Stimulated activated CD8-positive, alpha-beta memory T cell treated with anti-CD3 and anti-CD28 coated beads, Interleukin-15, amount 100 ng/mL, for 24 hours (primary cell): ENCODE measurements at regions not wholly inside any gene's neighbourhood (a gene's known extent, or its start where the extent isn't known, plus 50 kb on each side); places are given as distances from the start of the nearest gene placed in this dataset.
A peak's percentile ranks its signal among the peaks of the same experiment; 100 is the strongest.

Experiments
- DNase-seq: peaks from one replicate; pipeline ENCODE4 v3.0.0-alpha.2; 2020; ENCODE audit warnings: low read depth

GRCh38 chr1:29793653-29794348 lies 557.5 kb downstream of the PTPRU start:
- no peak for DNase-seq

GRCh38 chr1:29793101-29793546 lies 556.8 kb downstream of the PTPRU start:
- DNase-seq: peak; percentile 38

- DNase-seq: no peak
These were observed 553.6 kb downstream of the PTPRU start for GRCh38 chr1:29789910-29790247.

GRCh38 chr1:29789221-29789909 lies 553.0 kb downstream of the PTPRU start:
- DNase-seq: no peak

GRCh38 chr1:29786791-29787732 lies 550.7 kb downstream of the PTPRU start:
- no peak for DNase-seq

- DNase-seq: no peak
These were observed 549.9 kb downstream of the PTPRU start for GRCh38 chr1:29786195-29786594.

GRCh38 chr1:29785554-29785953 lies 549.2 kb downstream of the PTPRU start:
- DNase-seq: no peak

GRCh38 chr1:29785137-29785527 lies 548.8 kb downstream of the PTPRU start:
- no peak for DNase-seq

- DNase-seq: no peak
These were observed 548.2 kb downstream of the PTPRU start for GRCh38 chr1:29784276-29785136.

- no peak for DNase-seq
These were observed 547.4 kb downstream of the PTPRU start for GRCh38 chr1:29783508-29784275.

- no peak for DNase-seq
These were observed 546.7 kb downstream of the PTPRU start for GRCh38 chr1:29782846-29783507.

GRCh38 chr1:29779146-29779545 lies 542.8 kb downstream of the PTPRU start:
- no peak for DNase-seq

- no peak for DNase-seq
These were observed 541.2 kb downstream of the PTPRU start for GRCh38 chr1:29777522-29777921.

GRCh38 chr1:29774355-29774754 lies 538.0 kb downstream of the PTPRU start:
- no peak for DNase-seq

- DNase-seq: no peak
These were observed 536.3 kb downstream of the PTPRU start for GRCh38 chr1:29772584-29773100.

- DNase-seq: no peak
These were observed 531.6 kb downstream of the PTPRU start for GRCh38 chr1:29767769-29768425.

- no peak for DNase-seq
These were observed 530.9 kb downstream of the PTPRU start for GRCh38 chr1:29767088-29767685.

- no peak for DNase-seq
These were observed 526.3 kb downstream of the PTPRU start for GRCh38 chr1:29762635-29763034.
